B cell (primary cell): ENCODE measurements at regions not wholly inside any gene's neighbourhood (a gene's known extent, or its start where the extent isn't known, plus 50 kb on each side); places are given as distances from the start of the nearest gene placed in this dataset.

Source experiments
- EZH2 ChIP-seq: IDR thresholded peaks from 2 replicates; pipeline ENCODE4 v1.6.1; 2012; ENCODE audit warnings: borderline replicate concordance, low read depth, mild to moderate bottlenecking, moderate library complexity, low read length; ENCODE audit not compliant: insufficient read depth, poor library complexity, severe bottlenecking
- TF ChIP-seq, protein P1 (sequence below): fragments of 200-600 bp; IDR thresholded peaks from one replicate; pipeline ENCODE4 v1.8.0; 2022; ENCODE audit warnings: antibody characterized with exemption, mild to moderate bottlenecking

DNA sequence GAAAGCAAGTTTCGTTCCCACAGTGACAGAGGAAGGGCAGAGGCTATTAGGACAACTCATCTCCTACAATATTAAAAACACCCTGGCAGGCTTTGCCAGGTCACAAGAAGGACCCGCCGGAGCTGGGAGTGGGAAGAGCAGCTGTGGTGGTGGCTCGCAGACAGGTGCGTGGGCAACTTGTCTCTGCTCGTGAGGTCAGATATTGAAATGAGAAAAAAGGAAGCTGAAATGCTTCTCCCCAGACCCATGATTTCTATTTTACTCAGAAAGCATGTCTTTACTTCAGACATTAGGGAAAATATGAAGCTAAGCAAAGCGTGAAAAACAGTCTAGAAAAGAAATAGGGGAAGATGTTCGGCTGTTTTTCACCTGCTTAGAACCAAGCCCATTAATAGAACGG is 166.3 kb upstream of the EEF1E1 start:
- TF ChIP-seq, protein P1, sequence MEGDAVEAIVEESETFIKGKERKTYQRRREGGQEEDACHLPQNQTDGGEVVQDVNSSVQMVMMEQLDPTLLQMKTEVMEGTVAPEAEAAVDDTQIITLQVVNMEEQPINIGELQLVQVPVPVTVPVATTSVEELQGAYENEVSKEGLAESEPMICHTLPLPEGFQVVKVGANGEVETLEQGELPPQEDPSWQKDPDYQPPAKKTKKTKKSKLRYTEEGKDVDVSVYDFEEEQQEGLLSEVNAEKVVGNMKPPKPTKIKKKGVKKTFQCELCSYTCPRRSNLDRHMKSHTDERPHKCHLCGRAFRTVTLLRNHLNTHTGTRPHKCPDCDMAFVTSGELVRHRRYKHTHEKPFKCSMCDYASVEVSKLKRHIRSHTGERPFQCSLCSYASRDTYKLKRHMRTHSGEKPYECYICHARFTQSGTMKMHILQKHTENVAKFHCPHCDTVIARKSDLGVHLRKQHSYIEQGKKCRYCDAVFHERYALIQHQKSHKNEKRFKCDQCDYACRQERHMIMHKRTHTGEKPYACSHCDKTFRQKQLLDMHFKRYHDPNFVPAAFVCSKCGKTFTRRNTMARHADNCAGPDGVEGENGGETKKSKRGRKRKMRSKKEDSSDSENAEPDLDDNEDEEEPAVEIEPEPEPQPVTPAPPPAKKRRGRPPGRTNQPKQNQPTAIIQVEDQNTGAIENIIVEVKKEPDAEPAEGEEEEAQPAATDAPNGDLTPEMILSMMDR = no peak
- TF ChIP-seq EZH2 = no peak
